ENCODE measurements at regions not wholly inside any gene's neighbourhood (a gene's known extent, or its start where the extent isn't known, plus 50 kb on each side); places are given as distances from the start of the nearest gene placed in this dataset.
A peak's percentile ranks its signal among the peaks of the same experiment; 100 is the strongest.

DNA sequence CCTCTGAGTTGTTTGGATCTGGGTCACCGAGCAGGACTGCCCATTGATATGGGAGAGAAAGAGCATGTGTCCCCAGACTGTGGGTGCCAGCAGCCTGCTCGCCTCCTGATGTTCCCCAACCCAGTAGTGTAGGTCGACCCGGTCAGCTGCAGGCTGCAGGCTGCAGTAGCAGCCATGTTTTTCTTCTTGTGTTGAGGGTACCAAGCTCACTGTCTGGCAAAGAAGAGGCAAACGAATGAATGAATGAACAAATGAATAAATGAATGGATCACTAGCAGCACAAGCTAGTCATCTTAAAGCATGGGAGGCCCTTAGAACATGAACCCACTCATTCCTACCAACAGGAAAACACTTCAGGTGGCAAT lies 293.2 kb downstream of the SOX9 start:
- no peak for DNase-seq

DNA sequence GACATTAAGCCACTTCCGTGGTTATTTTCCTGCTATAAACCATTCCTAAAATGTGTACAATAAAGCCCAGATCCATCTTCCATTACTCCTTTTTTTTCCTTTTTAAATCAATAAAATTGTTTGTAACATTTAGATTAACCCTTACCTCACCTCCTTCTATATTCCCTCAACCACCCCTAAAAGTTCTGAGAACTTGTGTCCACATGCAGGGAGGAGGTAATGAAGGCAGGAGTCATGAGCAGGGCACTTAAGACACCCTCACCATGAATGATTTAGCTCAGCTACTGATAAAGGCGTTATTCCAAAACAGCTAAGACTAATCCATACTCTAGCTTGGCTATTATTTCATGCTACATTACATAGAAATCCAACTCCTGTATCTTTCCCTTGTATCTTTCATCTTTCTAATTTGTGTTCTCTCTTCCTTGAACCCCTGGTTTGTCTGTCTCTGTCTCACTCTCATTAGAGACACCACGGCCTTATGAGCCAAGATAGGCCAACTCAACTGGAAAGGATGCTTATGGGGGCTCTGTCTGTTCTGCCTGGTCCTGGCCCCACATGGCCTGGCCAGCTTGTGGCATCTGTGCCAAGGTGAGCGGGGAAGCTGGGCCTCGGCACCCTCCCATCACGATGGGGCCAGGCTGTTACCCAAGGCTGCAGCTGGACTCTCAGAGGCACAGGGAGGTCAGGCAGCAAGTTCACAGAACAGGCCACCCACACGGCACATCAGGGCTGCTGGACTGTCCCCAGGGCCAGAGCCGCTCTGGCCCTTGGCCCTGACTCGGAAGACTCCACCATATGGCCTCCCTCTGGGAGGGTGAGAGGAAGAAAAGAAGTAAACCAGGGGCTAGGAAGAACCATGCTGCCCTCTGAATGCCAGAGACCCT lies 294.4 kb downstream of the SOX9 start:
- no peak for DNase-seq

DNA sequence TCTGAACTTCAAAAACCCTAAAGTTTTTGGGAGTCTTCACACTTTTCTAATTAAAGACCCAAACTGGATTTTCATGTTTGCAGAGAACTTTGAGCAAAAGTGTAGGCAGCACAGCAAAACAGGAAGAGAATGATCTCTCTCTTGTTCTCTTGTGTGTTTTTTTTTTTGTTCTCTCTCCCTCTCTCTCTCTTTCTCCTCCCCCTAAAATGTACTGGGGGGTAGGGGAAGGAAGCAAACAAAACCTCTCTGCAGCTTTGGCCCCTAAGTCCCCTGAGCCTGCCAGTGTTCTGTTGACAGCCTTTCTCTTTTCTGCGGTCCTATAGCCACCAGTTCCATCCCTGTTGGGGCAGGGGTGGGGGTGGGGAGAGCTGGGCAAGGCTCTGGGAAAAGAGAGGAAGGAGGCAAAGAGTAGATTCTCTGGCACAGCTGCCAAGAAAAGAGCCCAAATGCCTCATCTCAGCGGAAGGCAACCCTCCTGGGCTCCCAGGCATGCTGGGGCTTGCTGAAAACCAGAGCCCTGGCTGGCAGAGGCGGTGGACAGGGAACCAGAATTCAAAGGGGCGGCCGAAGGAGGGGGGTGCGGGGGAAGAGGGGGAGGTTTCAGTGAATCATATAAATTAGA lies 295.3 kb downstream of the SOX9 start:
- DNase-seq, result no peak

DNA sequence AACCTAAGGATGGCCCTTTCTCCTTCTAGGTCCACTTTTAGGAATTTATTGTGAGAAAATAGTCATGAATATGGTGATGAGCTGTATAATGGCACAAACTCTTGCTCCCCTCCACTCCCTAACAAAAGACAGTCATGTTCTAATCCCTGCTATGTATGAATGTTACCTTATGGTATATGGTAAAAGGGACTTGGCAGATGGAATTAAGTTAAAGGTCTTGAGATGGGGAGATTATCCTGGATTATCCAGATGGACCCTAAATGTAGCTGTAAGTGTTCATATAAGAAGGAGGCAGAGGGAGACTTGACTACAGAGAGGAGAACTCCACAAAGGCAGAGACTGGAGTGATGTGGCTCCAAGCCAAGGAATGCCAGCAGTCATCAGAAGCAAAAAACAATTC lies 296.1 kb downstream of the SOX9 start:
- DNase-seq, result peak; percentile 83

DNA sequence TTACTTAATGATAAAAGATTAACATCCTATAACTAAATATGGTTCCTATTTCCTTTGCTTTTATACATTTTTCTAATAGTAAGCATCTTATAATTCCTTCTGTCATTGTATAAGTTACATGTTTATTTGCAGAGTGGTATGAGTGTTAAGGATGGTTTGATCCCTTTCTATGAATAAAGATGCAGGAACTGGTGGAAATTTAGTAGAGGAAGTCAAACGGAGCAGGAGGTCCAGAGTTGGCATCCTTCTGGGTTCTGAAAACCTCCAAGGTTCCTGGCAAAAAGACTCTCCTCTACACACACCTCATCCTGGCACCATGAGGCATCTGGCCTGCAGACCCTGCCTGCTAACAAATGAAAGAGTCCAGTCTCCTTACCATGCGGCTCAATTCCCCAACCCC lies 296.8 kb downstream of the SOX9 start:
- no peak for DNase-seq

DNA sequence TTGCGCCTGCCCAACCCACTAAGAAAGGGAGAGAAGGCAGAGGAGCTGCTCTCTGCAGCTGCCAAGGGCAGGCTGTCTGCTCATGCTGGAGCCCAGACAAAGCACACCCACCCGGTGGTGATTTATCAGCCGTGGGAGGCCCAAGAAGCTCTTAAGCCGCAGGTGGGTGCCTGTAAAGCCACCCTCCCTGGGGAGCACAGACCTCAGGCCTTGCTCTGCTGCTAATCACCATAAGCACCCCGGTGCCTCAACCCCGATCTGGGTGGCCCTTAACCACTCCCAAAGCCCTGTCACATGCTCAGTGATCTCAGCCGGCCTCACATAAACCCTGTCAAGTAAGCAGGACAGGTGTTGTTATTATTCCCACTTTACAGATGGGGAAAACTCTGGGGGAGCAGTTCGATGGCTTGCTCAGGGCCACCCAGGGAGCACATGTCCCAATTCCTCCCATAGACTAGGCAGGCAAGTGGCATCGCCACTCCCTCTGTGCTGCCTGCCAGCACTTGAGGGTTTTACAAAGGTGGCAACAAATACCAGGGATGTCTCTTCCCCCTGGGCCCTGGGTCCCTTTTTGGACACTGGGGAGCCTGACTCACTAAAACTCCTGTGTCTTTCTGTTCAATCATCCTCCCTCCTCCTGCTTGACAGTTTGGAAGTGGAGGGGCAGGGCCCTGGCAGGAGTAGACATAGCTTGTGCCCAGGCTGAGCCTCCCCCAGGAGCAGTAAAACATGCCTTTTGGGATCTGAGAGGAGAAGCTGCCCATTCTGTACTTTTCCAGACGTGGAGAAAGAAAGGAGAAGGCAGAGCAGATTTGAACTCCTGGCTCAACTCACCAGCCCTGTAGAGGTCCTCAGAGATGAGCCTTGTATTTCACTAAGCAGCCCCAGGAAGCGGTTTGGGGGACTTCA lies 299.3 kb downstream of the SOX9 start:
- peak; percentile 87 for DNase-seq

DNA sequence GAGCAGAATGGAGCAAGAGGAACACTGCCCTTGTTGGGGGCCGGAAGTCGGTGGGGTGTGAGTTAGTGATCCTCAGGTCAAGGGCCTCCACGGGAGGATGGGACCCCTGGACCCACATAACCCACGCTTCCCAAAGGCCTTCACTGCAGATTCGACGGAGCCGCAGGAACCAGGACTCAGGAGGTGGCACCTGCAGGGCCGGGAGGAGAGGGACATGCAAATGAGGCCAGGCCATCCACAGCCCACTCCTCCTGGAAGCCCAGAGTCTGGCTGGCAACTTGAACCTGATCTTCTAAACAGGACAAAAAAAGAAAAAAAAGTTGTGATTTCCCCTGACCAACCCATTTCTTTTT lies 299.9 kb downstream of the SOX9 start:
- DNase-seq, result no peak

DNA sequence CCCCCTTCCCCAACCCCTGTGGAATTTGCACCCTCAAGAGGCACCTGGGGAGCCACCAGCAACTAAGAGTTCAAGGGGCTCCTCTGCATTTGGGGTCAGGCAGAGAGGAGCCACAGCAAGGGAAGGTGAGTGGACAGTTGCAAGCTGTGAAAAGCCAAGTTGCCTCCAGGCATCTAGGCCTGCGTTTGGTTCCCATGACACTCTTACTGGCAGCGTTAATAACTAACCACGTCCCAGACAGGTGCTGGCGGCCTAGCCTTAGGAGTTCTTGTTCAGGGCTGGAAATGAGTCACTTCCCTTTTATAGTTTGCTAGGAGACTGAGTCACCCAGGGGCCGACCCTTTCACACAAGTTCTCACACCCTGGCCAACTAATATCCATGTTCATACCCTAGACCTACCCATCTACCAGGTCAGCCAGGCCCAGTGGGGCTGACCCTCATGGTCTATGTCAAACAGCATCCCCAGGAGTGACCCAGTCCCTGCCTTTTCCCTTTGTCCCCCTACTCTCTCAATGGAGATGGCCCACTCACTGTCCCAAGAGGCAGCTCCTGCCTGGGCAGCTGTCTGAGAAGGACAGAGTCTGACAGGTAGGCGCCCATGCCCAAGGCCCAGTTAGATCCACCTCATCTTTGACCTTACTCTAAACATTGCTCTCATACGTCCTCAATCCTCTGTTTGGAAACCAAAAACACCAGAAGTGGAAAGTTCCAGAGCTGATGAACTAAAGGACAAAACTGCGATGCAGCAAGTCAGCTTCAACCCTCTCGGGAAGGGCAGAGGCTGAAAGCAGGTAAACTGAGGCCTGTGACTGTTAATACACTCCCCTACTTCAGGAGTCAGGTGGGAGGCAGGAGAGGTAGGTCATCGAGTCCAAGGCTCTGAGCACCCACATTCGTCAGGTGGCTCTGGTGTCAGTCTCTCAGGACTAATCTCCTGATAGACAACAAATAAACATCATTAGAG lies 300.6 kb downstream of the SOX9 start:
- DNase-seq, result no peak

DNA sequence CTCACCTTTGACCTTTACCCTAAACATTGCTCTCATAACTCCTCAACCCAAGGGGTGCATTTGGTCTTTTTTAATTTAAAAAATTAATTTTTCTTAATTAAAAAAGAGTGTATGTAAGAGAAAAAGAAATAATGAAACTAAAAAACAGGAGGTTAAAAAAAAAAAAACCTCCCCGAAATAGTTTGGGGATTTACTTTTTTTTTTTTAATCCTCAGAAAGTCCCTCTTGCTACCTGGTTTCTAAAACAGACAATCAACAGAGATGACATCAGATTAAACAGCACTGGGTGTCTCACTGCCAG lies 301.3 kb downstream of the SOX9 start:
- no peak for DNase-seq

DNA sequence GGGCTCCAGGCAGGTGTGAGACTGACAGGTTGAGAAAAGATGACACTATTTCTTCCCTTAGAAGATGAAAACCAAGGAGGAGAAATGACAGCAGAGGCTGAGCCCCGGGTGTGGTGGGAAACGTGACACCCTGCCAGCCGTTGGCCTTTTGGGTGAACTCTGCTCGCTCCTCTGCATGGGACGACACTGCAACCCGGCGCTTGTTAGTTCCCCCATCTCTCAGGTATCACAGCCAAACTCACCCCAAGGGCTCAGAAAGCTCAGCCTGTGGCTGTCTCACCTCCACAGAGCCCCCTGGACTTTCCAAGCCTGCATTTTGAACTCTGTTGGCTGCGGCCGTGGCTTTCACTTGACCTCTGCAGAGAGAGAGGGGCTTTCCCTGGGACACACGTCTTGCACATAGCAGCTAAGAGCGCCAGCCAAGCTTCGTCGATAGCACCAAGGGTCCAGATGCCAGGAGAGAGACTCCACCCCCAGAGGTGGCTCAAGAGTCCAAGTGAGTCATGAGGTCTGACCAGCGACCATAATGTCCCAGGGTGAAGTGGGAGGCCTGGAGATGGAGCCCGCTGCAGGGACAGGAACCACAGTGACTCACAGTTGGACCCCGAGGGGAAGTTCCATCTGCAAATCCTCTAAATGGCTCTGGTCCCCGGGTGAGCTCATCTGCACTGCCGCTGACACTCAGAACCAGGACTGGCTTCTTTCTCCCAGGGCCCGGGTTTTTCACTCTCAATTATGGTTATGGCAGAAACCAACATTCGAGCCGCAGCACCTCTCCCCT lies 301.9 kb downstream of the SOX9 start:
- DNase-seq, result no peak

DNA sequence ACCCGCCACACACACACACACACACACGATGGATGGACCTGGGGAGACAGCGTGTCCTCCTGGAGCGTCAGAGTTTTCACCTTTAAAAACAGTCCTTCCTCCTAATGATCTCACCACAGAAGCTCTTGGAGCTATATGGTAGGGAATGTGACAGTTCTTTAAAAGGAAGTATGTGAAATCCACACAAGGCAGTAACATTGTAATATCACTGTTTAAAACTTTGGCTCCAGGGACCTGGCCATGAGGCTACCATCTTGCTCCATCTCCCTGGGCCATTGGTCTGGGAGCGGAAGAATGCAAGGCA lies 302.4 kb downstream of the SOX9 start:
- DNase-seq, result no peak

DNA sequence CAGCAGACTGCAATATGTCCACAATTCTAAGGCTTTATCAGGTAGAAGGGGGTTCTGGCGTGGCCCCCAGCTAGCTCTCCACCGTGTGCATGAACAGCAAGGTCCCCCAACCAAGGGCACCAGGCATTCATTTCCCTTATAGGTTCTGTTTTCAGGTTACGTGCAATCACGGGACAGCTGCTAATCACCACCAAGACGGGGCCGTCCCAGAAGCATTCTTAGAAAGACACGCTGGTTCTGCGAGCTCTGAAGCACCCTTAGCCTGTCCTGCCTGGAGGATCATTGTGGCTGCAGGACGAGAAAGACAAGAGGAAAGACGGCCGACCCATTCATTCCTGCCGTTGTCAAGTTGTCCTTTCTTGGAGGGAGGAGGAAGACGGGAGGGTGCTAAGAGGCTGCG lies 302.9 kb downstream of the SOX9 start:
- no peak for DNase-seq

DNA sequence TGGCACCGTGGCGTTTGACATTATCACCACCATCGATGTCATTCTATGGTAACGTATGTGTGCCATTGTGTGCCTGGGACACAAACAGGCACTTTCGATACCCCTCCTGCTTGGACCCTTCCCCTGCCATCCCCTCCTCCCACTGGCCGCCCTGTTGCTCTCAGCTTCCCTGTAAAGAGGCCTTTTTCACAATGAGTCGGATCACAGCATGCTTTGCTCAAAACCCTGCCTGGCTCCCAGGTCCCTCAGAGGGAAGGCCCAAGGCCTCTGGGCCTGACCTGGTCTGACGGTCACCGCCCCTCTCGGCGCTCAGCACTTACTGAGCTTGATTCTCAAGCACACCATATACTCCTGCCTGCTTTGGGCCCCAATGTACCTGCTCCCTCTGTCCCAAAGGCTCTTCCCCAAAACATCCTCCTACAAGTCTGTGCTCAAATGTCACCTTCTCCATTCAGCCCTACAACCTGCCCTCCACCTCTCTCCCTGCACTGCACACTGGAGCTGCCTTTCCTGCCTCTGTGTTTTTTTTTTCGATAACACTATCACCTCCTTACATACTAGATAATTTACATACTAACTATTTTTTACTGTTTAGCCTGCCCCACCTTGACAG lies 303.8 kb downstream of the SOX9 start:
- DNase-seq, result no peak

DNA sequence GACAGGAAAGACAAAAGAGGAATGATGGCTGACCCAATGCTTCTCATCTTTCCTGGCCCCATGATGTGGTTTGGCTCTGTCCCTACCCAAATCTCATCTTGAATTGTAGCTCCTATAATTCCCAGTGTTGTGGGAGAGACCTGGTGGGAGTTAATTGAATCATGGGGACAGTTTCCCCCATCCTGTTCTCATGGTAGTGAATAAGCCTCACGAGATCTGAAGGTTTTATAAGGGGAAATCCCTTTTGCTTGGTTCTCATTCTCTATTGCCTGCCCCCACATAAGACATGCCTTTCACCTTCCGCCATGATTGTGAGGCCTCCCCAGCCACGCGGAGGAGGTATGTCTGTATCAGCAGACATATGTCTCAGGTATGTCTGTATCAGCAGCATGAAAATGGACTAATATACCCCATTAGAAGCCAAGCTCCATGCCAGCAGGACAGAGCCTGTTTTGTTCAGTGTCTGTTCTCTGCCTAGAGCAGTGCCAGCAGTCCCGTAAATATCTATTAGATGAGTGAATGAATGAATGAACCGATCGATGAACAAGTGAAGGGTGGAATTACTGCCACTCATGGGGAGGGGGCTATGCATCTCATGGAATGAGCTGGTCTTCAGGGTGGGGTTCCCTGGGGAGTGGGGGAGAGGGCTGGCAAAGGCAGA lies 304.4 kb downstream of the SOX9 start:
- DNase-seq, result no peak

DNA sequence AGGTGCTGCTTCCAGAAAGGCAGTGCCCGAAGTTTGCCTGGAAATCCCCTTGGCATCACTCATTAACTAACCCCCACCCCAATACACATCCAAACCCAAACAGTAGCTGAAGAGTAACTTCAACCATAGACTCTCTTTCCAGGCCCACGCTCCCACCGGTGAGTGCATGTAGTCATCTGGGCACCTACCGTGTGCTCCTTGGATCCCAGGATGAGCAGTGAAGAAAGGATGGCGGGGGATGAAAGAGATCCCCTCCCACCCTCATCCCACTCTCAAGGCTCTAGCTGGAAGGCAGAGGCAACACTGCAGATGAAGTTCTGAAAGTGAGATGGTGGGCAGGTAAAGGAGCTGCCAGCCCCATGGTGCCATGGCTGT lies 305.0 kb downstream of the SOX9 start:
- DNase-seq, result no peak

DNA sequence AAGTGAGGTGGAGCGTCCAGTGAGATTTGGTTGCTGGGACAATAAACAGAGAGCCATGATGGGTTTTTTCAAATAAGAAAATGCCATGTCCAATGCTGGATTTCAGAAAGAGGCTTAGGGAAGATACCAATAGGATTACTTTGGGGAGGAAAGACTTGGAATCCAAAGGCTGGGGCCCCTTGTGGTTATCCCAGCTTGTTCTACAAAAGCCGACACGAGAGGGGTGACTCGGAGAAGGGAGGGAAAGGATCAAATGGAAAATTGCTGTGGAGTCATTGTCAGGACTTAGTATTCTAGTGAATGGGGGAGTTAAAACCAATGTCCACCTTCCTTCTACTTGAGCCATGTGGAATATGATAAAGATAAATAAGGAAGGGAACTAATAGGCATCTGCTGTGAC lies 305.5 kb downstream of the SOX9 start:
- peak; percentile 22 for DNase-seq

DNA sequence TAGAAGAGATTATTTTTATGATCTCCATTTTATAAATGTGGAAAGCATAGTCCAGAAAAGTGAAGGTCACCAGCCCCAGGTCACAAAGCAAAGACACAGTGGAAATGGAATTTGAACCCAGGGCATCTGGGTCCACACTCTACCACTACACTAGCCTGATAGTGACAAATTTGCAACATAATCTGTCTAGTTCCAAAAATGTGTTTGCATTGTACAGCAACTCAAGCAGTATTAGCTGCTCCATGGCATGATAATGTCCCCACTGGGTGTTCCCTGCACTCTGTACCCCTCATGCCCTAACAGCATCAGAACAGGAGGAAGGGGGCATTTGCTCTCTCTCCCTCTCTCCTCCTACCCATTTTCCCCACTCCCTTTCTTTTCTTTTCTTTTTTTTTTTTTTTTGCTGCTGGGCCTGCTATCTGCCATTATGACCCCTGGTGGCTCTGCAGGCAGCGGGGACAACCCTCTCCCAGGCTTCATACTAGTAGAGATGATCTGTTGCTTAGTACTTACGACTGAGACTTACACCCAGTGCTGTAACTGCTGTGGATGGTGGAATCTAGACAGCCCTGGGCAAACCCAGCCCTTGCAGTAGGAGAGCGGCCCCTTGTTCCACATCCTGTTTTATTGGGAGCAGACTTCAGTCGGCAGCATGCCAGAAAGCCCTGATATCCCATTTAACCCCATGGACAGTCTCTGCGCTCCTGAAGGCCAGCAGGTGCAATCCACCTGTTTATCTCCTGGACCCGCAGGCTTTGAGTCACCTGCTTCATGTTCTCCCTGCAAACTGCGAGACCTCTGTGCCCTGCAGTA lies 306.3 kb downstream of the SOX9 start:
- no peak for DNase-seq

DNA sequence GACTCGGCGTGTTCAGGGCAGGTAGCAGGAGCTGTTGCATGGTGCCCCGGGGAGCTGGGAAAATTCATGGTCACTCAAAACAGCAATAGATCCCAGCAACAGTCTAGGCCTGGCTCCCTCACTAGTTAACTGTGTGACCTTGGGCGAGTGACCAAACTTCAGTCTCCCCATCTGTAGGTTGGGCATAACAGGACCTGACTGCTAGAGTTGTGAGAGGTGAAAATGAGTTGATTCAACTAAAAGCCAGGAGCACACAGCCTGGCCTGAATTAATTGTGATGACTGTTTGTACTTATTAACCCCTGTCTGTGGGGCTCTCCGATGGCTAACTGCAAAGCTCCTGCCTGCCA lies 306.9 kb downstream of the SOX9 start:
- DNase-seq, result no peak

DNA sequence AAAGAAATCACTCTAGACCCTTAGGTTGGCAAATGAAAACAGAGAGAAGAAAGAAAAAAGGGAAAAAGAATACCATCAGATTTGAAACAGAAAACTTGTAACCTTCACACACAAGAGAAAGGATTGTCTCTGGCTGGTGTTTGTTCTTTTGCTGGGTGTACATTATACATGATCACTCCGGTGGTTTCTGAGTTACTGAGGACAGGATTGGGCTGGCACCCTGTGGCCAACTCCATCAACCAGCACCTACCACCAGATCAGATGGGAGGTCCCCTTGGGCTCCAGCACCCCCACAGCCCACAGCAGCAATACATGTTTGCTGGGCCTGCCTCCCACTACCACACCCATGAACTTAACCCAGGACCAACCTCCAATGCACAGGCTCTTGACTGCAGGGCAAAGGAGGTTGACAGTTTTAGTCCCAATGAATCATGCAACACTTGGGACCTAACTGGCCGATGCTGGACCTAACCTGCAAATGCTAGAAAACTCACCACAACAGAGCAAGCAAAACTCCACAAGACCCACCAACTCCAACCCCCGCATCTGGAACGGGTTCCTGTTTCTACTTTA lies 308.3 kb downstream of the SOX9 start:
- DNase-seq, result no peak
